Activated CD4-positive, alpha-beta memory T cell treated with anti-CD3 and anti-CD28 coated beads, Interleukin-2, amount 10 ng/mL, durations not matched to agents 7 days and 5 days (primary cell): ENCODE measurements at regions not wholly inside any gene's neighbourhood (a gene's known extent, or its start where the extent isn't known, plus 50 kb on each side); places are given as distances from the start of the nearest gene placed in this dataset.

Experiments
- CTCF ChIA-PET: fragments of 350-600 bp; sonication (Branson Sonifier 250); formaldehyde crosslinking; loops from one replicate; lab custom pipeline; 2021; ENCODE audit warnings: antibody characterized with exemption, inconsistent platforms; lab: Charles Lee
- POLR2A ChIA-PET: fragments of 350-600 bp; sonication (Branson Sonifier 250); formaldehyde crosslinking; loops from one replicate; lab custom pipeline; 2021; ENCODE audit warnings: antibody characterized with exemption; lab: Charles Lee
- DNase-seq: peaks from one replicate; pipeline ENCODE4 v3.0.0-alpha.2; 2020
- H3K27ac Mint-ChIP-seq: one replicate; pipeline ENCODE4 v1.8.0; 2021; ENCODE audit warnings: mild to moderate bottlenecking, mixed read lengths
- H3K27me3 Mint-ChIP-seq: one replicate; pipeline ENCODE4 v1.8.0; 2021; ENCODE audit warnings: mixed read lengths
- H3K36me3 Mint-ChIP-seq: one replicate; pipeline ENCODE4 v1.8.0; 2021; ENCODE audit warnings: low read depth, mixed read lengths
- H3K4me1 Mint-ChIP-seq: one replicate; pipeline ENCODE4 v1.8.0; 2021; ENCODE audit warnings: mixed read lengths
- H3K4me3 Mint-ChIP-seq: one replicate; pipeline ENCODE4 v1.8.0; 2021; ENCODE audit warnings: mild to moderate bottlenecking, mixed read lengths
- H3K9me3 Mint-ChIP-seq: one replicate; pipeline ENCODE4 v1.8.0; 2021; ENCODE audit warnings: mixed read lengths

DNA sequence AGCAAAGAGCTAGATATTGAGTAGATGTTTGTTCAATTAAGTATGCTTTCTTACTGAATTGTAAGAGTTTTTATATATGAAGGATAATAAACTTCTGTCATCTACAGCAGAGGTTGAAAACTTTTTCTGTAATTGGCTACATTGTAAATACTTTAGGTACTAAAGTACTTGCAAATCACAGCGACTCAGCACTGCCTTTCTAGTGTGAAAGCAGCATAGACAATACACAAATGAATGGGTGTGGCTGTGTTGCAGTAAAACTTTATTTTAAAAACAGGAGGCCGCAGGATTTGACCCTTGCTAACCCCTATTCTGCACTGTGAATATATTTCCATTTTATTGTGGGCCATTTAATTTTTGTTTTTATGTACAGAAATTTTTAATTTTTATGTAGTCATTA is 104.3 kb upstream of the TMC3 start:
- no peaks in the 10 kb centered on the region for H3K9me3 Mint-ChIP-seq
- H3K27ac Mint-ChIP-seq, result no peak overlapping the region
- POLR2A ChIA-PET, result no interaction called here
- no peaks in the 10 kb centered on the region for H3K36me3 Mint-ChIP-seq
- CTCF ChIA-PET, result no interaction called here
- no peak for DNase-seq
- H3K4me1 Mint-ChIP-seq, result no peaks in the 10 kb centered on the region
- no peak overlapping the region for H3K4me3 Mint-ChIP-seq
- peaks cover 12% of the 10 kb centered on the region for H3K27me3 Mint-ChIP-seq

DNA sequence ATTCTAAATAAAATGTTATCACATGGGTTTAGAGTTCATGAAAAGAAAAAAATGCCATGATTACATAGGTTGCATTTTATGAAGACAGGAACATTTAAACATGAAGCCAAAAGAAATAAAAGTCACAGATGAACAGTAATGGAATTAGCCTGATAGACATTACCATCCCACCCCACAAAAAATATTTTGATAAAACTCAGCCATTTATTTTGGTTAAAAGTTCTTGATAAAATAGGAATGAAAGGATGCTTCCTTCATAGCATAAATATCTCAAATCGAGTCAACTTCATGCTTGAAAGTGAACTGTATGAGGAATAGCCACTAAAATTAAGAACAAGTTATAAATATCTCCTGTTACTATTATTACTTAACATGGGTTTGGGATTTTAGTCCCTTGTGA is 101.9 kb upstream of the TMC3 start:
- ChIA-PET CTCF (no interaction called here), POLR2A (no interaction called here)
- Mint-ChIP-seq H3K27ac (no peak overlapping the region), H3K4me3 (no peak overlapping the region), H3K36me3 (no peaks in the 10 kb centered on the region), H3K27me3 (peaks cover 15% of the 10 kb centered on the region), H3K4me1 (no peaks in the 10 kb centered on the region), H3K9me3 (no peaks in the 10 kb centered on the region)
- no peak for DNase-seq

GRCh38 chr15:81475471-81475870 is 101.5 kb upstream of the TMC3 start:
- Mint-ChIP-seq H3K27me3 (peaks cover 12% of the 10 kb centered on the region), H3K27ac (no peak overlapping the region), H3K36me3 (no peaks in the 10 kb centered on the region), H3K4me3 (no peak overlapping the region), H3K4me1 (no peaks in the 10 kb centered on the region), H3K9me3 (no peaks in the 10 kb centered on the region)
- POLR2A ChIA-PET, result no interaction called here
- DNase-seq, result no peak
- CTCF ChIA-PET, result no interaction called here

GRCh38 chr15:81473946-81474345 is 99.9 kb upstream of the TMC3 start:
- Mint-ChIP-seq H3K27me3 (peaks cover 20% of the 10 kb centered on the region), H3K36me3 (no peaks in the 10 kb centered on the region), H3K27ac (no peak overlapping the region), H3K4me3 (no peak overlapping the region), H3K9me3 (no peaks in the 10 kb centered on the region), H3K4me1 (no peaks in the 10 kb centered on the region)
- POLR2A ChIA-PET, result no interaction called here
- no peak for DNase-seq
- CTCF ChIA-PET, result no interaction called here

DNA sequence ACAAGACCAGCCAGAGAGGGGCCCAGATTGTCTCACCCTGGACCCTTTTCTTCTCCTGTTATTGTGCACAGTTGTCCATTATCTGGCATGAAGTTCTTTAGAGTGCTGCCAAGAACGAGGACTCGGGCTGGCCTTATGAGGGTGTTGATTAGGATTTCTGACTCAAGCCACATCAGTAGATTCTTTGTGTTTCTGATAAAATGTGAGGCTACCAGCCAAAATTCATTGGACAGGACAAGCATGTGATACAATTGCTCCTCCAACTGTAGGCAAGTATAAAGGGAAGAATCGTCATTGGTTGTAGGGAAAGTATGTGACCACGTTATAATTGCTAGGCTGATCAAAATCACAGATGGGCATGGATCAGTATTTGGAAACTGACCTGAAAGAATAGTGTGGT is 99.2 kb upstream of the TMC3 start:
- POLR2A ChIA-PET, result no interaction called here
- DNase-seq, result no peak
- CTCF ChIA-PET, result no interaction called here
- no peaks in the 10 kb centered on the region for H3K4me1 Mint-ChIP-seq
- no peaks in the 10 kb centered on the region for H3K9me3 Mint-ChIP-seq
- peaks cover 20% of the 10 kb centered on the region for H3K27me3 Mint-ChIP-seq
- H3K27ac Mint-ChIP-seq, result no peak overlapping the region
- H3K36me3 Mint-ChIP-seq, result no peaks in the 10 kb centered on the region
- no peak overlapping the region for H3K4me3 Mint-ChIP-seq

DNA sequence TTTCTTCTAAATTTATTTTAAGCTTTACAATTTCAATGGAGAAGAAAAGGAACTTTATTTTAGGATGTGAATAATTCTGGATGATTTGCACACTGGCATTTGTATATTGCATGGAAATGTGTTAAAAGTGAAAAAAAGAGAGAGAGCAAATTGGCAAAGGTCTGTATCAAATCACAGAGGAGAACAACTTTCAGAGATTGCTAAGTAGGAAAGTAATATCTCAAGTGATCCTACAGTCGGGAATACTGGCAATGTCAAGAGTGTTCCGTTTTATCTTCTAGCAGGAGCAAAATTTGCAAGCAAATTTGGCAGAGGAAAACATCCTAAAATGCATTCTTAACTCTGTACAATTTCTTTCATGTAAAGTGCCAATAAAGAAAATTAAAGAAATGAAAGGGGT is 97.1 kb upstream of the TMC3 start:
- Mint-ChIP-seq H3K4me1 (no peaks in the 10 kb centered on the region), H3K36me3 (no peaks in the 10 kb centered on the region), H3K4me3 (no peak overlapping the region), H3K27me3 (peaks cover 17% of the 10 kb centered on the region), H3K9me3 (no peaks in the 10 kb centered on the region), H3K27ac (no peak overlapping the region)
- no peak for DNase-seq
- ChIA-PET CTCF (interaction anchor here (1.6 kb wide), 1 partner anchor 10 kb away, joined by 7 read pairs; no protein-coding TSS in a partner anchor), POLR2A (no interaction called here)

GRCh38 chr15:81469154-81469553 is 95.1 kb upstream of the TMC3 start:
- H3K27me3 Mint-ChIP-seq, result peaks cover 22% of the 10 kb centered on the region
- H3K36me3 Mint-ChIP-seq, result no peaks in the 10 kb centered on the region
- no peaks in the 10 kb centered on the region for H3K4me1 Mint-ChIP-seq
- H3K27ac Mint-ChIP-seq, result no peak overlapping the region
- no peak for DNase-seq
- no peak overlapping the region for H3K4me3 Mint-ChIP-seq
- H3K9me3 Mint-ChIP-seq, result peaks cover 4% of the 10 kb centered on the region
- ChIA-PET POLR2A (no interaction called here), CTCF (interaction anchor here (1.0 kb wide), 1 partner anchor 59 kb away, joined by 3 read pairs; no protein-coding TSS in a partner anchor)

DNA sequence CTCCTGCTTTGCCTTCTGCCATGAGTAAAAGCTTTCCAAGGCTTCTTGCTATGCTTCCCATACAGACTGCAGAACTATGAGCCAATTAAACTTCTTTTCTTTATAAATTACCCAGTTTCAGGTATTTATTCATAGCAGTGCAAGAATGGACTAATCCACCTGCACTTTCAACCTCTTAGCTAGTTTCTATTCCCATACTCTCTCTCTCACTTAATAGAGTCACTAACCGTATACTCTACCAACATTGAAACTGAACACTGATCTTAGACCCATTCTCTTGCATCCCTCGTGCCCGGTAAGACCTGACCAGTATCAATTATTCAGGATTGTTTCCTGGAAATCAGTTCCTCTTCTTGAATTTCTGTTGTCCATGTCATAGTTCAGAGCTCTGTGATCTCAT is 92.7 kb upstream of the TMC3 start:
- no peaks in the 10 kb centered on the region for H3K4me1 Mint-ChIP-seq
- POLR2A ChIA-PET, result no interaction called here
- DNase-seq, result no peak
- H3K27me3 Mint-ChIP-seq, result peaks cover 26% of the 10 kb centered on the region
- no peaks in the 10 kb centered on the region for H3K36me3 Mint-ChIP-seq
- no peak overlapping the region for H3K27ac Mint-ChIP-seq
- H3K9me3 Mint-ChIP-seq, result peaks cover 6% of the 10 kb centered on the region
- H3K4me3 Mint-ChIP-seq, result no peak overlapping the region
- CTCF ChIA-PET, result no interaction called here

- Mint-ChIP-seq H3K4me3 (no peak overlapping the region), H3K9me3 (peaks cover 4% of the 10 kb centered on the region), H3K36me3 (no peaks in the 10 kb centered on the region), H3K27me3 (peaks cover 4% of the 10 kb centered on the region), H3K27ac (no peak overlapping the region), H3K4me1 (peaks cover 4% of the 10 kb centered on the region)
- ChIA-PET POLR2A (no interaction called here), CTCF (no interaction called here)
- DNase-seq, result no peak
Measured at GRCh38 chr15:81454024-81454423, 80.0 kb upstream of the TMC3 start.

GRCh38 chr15:81450721-81451120 is 76.7 kb upstream of the TMC3 start:
- Mint-ChIP-seq H3K4me1 (no peaks in the 10 kb centered on the region), H3K27me3 (peaks cover 15% of the 10 kb centered on the region), H3K27ac (no peak overlapping the region), H3K36me3 (no peaks in the 10 kb centered on the region), H3K9me3 (no peaks in the 10 kb centered on the region), H3K4me3 (no peak overlapping the region)
- ChIA-PET CTCF (no interaction called here), POLR2A (no interaction called here)
- no peak for DNase-seq

DNA sequence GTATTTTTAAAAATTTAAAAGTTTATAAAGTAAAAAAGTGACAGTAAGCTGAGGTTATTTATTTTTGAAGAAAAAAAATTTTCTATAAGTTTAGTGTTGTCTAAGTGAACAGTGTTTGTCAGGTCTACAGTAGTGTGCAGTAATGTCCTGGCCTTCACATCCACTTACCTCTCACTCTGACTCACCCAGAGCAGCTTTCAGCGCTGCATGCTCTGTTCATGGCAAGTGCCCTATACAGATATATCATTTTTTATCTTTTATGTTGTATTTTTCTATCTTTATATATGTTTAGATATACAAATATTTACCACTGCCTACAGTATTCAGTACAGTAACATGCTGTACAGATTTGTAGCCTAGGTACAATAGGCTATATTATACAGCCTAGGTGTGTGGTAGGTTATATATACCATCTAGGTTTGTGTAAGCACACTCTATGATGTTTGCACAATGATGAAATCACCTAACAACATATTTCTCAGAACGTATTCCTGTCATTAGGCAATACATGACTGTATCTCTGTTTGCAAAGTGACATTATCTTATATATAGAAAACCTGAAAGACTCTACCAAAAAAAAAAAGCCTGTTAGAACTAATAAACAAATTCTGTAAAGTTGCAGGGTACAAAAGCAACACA is 75.9 kb upstream of the TMC3 start:
- Mint-ChIP-seq H3K9me3 (no peaks in the 10 kb centered on the region), H3K27me3 (peaks cover 20% of the 10 kb centered on the region), H3K27ac (no peak overlapping the region), H3K4me3 (no peak overlapping the region), H3K36me3 (no peaks in the 10 kb centered on the region), H3K4me1 (no peaks in the 10 kb centered on the region)
- ChIA-PET POLR2A (no interaction called here), CTCF (no interaction called here)
- DNase-seq, result no peak

DNA sequence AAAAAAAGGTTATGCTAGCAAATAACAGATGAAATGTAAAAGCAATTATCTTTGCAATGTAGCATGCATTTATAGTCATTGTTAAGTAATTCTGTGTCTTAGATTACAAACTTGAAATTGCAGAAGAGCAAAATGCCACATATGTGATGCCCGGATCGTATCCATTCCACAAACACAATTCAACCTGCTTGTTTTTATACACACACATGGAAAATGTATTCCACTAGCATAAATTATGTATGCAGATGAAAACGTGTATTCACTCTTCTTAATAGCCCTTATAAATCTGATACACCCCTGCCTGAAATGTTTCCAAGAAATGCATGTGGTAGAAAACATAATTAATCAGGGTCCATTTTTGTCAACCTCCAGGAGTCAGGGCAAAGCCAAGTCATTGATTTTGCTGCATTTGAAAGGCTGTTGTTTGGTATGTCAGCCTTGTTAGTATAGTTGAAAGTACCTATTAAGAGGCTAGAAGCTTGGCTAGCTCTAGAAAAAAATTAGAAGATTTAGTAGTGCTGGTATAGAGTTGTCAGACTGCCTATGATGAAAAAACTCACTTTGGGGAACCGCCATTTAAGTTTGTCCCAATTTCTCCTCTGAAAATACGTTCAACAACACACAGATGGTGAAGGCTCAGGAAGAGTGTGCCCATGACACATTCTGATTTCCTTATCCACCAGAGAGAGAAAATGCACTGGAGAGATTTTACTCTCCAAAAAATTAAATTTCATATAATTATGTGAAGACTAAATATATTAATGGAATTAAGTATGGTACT is 69.2 kb upstream of the TMC3 start:
- ChIA-PET POLR2A (no interaction called here), CTCF (no interaction called here)
- no peaks in the 10 kb centered on the region for H3K9me3 Mint-ChIP-seq
- DNase-seq, result no peak
- no peaks in the 10 kb centered on the region for H3K4me1 Mint-ChIP-seq
- H3K4me3 Mint-ChIP-seq, result no peak overlapping the region
- no peaks in the 10 kb centered on the region for H3K36me3 Mint-ChIP-seq
- H3K27ac Mint-ChIP-seq, result no peak overlapping the region
- H3K27me3 Mint-ChIP-seq, result peaks cover 25% of the 10 kb centered on the region

DNA sequence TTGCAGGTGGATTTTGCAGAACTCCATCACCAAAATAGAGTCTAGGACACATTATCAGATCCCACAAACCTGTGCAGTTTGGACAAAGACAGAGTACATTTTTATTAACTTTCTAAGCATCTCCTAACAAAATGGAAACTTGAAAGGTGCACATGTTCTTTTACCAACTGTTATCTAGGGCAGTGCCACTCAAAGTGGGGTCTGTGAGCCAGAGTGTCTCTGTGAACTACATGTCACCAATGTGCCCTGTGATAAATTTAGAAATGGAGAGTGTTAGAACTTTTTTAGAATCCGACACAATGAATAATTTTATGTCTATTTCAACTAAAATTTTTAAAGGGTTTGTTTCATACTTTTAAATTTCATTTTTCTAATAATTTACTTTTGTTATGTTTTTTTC is 68.4 kb upstream of the TMC3 start:
- no peaks in the 10 kb centered on the region for H3K9me3 Mint-ChIP-seq
- ChIA-PET POLR2A (no interaction called here), CTCF (no interaction called here)
- no peak for DNase-seq
- H3K36me3 Mint-ChIP-seq, result no peaks in the 10 kb centered on the region
- no peak overlapping the region for H3K27ac Mint-ChIP-seq
- no peak overlapping the region for H3K4me3 Mint-ChIP-seq
- H3K4me1 Mint-ChIP-seq, result no peaks in the 10 kb centered on the region
- H3K27me3 Mint-ChIP-seq, result peaks cover 23% of the 10 kb centered on the region

GRCh38 chr15:81434851-81435250 is 60.8 kb upstream of the TMC3 start:
- Mint-ChIP-seq H3K4me1 (no peaks in the 10 kb centered on the region), H3K27ac (no peak overlapping the region), H3K27me3 (peaks cover 28% of the 10 kb centered on the region), H3K36me3 (no peaks in the 10 kb centered on the region), H3K9me3 (no peaks in the 10 kb centered on the region), H3K4me3 (no peak overlapping the region)
- DNase-seq, result no peak
- POLR2A ChIA-PET, result no interaction called here
- CTCF ChIA-PET, result no interaction called here
